ENCODE measurements at regions not wholly inside any gene's neighbourhood (a gene's known extent, or its start where the extent isn't known, plus 50 kb on each side); places are given as distances from the start of the nearest gene placed in this dataset.
A peak's percentile ranks its signal among the peaks of the same experiment; 100 is the strongest.
"Not testable (repeated sequence)": the region's sequence is repeated elsewhere in the genome, so short reads cannot be mapped to it uniquely, and the experiment has no call there.

GRCh38 chr12:131616738-131617137 lies 94.2 kb upstream of the SFSWAP start:
- DNase-seq (no peak), ATAC-seq (no peak)

DNA sequence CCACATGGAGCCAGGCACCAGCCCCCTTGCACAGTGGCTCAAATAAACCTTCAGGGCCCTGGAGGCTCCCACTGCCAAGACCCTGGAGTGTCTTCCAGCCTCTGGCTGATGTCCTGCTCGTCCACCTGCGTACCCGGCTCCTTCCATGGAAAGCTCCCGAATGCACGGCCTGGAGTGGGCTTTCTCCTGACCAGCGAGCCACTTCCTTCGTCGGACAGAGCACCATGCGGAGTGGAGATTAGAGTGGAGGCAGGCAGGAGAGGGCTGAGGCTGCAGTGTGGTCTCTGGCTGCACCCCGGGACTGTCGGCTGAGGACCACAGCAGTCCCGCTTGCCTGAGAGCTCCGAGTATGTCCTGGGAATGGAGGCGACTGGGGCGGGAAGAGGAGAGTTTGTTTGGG lies 93.7 kb upstream of the SFSWAP start:
- no peak for ATAC-seq
- DNase-seq, result no peak

DNA sequence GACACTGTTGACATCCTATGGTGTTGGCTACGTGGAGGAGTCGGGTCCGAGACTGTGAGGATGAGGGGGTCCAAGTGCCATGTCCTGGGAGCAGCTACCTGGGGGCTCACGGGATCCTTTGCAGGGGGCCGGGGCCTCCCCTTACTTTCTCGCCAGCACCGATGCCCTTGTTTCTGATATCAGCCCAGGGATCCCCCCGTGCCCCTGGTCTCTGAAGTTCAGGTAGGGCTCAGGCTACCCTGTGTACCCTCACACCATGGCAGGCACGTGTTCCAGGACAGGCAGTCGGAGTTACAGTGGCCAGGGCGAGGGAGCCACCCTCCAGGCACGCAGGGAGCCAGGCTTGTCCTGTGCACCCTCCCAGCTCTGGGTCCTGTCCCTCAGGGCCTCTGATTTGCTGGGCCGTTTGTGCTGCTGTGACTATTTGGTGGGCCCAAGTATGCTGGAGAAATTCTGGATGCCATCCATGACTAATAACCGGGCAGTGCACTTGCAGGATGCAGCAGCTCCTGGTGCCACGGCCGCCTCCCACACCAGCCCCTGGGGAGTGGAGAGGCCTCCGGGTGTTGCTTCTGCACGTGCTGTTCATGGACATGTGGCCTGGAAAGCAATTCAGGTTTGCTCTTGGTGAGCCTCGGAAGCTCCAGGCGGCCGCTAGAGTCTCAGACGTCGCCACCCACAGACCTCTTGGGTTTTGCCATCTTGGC lies 93.1 kb upstream of the SFSWAP start:
- ATAC-seq, result no peak
- no peak for DNase-seq

DNA sequence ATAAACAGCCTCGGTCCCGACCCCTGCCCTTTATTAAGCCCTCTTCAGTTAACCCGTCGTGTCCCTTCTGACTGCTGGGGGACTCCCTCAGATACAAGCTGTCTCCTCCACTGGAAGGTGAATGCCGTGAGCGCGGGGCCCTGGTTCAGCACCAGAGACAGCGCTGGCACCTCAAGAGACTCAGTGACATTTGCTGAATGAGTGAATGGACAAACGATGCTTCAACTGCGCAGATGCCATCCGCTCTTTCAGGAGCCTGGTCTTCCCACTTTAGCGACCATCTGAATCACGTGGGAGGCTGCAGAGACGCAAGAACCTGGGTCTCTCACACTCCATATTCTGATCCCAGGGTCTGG lies 92.6 kb upstream of the SFSWAP start:
- ATAC-seq (no peak), DNase-seq (no peak)

- ATAC-seq, result no peak
- DNase-seq, result no peak
Observed at GRCh38 chr12:131618701-131619100, 92.2 kb upstream of the SFSWAP start.

DNA sequence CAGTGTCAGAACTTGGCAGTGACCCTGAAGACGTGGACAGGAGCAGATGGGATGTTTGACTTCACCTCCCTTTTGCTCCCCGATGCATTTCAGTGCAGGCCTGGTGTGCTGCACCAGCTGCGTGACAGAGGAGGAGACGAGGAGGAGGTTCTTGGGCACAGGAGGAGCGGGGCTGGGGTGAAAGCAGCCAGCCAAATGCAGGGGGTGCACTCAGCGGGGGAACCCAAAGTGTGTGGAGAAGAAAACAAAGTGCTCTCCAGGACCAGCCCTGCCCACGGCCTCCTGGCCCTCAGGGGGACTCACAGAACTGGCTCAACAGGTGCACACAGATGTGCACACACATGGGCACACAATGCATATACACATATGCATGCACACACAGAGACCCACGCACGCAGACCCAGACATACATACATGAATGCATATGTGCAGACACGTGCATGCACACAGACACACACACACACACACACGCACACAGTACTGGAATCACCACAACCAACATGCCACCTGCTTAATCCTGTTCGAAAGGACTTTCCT lies 91.7 kb upstream of the SFSWAP start:
- ATAC-seq, result no peak
- DNase-seq, result no peak

DNA sequence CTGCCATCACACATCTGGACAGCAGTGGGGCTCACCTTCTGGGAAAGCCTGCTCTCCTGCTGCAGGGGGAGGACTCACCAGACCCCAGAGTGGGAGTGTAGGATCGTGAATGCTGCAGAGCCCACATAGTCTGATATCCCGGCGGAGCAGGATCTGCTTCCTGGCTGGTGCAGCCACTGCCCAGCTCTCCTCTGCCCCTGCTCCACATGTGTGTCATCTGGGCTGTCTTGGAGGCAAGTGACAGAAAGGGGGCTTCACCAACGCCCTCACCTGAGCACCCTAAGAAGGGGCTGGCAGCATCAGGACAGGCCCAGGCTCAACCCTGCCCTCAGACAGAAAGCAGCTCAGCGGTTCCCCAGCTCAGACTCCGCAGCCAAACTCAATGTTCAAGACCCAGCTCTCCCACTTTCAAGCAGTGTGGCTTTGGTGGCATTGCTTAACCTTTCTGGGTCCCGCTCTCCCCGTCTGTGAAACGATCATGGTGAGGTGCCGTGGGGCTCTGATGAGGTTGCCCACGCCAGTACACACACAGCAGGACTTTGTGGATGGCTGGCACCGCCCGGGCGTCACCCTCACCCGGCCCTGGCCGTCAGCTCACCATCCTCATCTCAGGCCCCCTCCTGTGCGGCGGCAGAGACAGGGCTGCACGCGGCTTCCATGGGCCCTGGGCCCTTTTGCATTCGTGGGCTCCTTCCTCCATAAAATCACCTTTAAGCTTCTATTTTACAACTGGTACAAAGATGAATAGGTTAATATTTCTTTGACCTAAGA lies 91.0 kb upstream of the SFSWAP start:
- DNase-seq (no peak), ATAC-seq (no peak)

DNA sequence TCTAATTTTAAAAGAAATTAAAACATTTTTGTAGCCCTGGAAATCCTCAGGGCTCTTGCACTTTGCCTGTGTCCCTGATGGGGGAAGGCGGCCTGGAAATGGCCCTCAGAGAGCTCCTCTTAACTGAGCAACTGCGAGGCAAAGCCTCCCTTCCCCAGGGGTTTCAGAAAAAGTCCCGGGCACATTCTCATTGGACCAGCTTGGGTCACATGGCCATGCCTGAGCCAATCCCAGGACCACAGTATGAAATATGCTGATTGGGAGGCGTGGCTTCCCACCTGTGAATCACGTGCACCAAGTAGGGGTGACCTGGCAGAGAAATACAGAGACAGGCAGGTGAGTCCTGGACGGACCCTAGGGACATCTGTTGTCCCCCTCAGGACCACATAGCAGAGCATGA lies 90.4 kb upstream of the SFSWAP start:
- no peak for DNase-seq
- ATAC-seq, result no peak

- no peak for DNase-seq
- ATAC-seq, result no peak
Observed at GRCh38 chr12:131620946-131621681, 89.8 kb upstream of the SFSWAP start.

GRCh38 chr12:131621701-131622421 lies 89.0 kb upstream of the SFSWAP start:
- ATAC-seq (peak; percentile 6), DNase-seq (no peak)

DNA sequence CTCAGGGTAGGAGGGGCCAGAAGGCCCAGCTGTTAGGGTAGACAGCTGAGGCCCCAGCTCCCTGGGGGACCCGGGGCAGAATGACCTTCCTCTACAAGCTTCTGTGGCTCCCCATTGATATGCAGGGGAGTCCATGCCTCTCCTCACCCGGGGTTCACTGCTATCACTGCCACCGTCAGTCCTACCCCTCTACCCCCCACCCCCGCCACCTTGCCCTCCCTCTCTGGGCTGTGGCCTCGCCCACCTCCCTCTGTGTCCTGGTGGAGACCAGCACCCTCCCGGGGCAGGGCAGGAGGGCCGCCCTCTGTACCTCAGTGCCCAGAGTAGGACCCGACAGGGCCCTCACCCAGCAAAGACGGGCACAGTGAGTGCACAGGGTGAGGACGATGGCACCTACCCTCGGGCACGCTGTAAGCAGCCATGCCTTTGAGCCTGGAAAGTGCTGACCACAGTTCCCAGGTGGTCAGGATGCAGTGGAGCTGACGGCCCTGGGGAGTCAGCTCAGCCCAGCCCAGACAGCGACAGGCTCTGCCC lies 88.4 kb upstream of the SFSWAP start:
- DNase-seq, result no peak
- no peak for ATAC-seq

DNA sequence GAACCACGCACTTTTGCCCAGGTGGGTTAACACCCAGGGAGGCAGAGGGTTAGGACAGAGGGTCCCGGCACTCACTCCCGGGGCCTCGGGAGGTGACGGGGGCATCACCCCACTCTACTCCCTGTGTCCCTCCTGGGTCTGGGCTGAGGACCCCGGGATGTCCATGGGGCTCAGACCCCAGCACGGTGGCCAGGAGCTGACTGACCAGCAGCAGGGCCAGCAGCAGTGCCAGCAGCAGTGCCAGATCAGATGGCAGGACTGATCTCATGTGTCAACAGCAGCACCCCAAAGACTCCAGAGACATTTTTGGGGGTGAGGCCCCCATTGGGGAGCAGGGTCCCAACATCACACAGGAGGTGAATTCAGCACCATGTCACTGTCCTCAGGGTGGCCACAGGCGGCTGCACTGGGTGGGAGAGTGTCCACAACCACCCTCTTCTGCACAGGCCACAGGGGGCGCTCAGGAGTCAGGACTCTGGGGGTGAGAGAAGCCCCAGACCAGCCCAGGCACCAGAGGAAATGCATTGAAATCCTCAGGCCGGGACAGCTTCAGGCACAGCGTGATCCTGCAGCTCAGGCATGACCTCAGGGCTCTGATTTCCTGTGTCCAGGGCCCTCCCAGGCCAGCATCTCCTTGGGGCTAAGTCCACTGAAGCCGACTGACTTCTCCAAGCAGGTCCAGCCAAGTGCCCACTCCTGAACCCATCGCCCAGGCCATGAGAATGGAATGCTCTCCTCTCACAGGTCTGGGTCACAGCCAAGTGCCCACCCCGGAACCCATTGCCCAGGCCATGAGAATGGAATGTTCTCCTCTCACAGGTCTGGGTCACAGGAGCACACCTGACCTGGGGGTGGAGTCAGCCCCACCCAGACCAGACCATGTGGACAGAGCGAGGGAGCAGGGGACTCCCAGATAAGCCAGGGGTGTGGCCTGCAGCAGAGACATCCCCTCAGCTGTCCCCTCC lies 87.2 kb upstream of the SFSWAP start:
- not testable (repeated sequence) for DNase-seq, ATAC-seq

- DNase-seq, ATAC-seq: not testable (repeated sequence)
Observed at GRCh38 chr12:131624369-131624739, 86.5 kb upstream of the SFSWAP start.

DNA sequence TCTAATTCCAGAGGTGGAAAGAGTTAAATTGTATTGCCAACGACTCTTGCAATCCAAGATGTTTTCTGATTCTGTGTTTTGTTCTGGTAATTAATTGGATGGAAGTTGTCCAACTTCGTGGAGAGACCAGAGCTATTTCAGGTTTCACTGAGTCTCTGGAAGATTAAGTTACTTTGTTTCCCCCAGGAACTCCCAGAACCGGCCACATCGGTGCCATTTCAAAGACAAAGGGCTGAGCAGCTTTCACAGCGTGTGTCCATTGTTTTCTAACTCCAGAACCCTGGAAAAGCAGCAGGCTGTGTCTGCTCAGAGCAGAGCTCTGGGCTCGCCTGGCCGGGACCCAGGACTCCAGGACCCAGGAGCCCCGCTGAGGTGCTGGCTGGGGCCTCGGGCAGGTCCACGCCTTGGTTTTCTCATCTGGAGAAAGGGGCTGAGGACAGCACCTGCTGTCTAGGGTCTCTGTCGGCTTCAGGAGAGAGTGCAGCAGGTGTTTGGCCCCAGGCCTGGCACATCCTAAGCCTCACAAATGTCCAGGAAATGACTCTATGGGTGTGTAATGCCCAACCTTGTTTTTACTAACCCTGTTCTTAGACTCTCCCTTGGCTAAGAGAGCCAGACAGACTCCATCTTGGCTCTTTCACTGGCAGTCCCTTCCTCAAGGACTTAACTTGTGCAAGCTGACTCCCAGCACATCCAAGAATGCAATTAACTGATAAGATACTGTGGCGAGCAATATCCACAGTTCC lies 86.0 kb upstream of the SFSWAP start:
- DNase-seq, ATAC-seq: not testable (repeated sequence)

GRCh38 chr12:131625966-131626722 lies 84.7 kb upstream of the SFSWAP start:
- not testable (repeated sequence) for ATAC-seq, DNase-seq

DNA sequence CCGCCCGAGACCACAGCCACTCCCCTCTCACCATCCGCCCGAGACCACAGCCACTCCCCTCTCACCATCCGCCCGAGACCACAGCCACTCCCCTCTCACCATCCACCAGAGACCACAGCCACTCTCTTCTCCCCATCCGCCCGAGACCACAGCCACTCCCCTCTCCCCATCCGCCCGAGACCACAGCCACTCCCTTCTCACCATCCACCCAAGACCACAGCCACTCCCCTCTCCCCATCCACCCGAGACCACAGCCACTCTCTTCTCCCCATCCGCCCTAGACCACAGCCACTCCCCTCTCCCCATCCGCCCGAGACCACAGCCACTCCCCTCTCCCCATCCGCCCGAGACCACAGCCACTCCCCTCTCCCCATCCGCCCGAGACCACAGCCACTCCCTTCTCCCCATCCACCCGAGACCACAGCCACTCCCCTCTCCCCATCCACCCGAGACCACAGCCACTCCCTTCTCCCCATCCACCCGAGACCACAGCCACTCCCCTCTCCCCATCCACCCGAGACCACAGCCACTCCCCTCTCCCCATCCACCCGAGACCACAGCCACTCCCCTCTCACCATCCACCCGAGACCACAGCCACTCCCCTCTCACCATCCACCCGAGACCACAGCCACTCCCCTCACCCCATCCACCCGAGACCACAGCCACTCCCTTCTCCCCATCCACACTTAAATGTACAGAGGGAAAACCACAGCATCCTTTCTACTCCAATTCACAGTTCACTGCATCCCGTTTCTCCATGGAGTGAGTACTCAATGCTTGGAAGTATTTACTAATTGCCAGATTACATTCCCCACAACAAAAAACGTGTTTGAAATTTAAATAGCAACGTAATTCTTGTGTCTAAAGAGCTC lies 83.5 kb upstream of the SFSWAP start:
- not testable (repeated sequence) for ATAC-seq
- peak; percentile 33 for DNase-seq

DNA sequence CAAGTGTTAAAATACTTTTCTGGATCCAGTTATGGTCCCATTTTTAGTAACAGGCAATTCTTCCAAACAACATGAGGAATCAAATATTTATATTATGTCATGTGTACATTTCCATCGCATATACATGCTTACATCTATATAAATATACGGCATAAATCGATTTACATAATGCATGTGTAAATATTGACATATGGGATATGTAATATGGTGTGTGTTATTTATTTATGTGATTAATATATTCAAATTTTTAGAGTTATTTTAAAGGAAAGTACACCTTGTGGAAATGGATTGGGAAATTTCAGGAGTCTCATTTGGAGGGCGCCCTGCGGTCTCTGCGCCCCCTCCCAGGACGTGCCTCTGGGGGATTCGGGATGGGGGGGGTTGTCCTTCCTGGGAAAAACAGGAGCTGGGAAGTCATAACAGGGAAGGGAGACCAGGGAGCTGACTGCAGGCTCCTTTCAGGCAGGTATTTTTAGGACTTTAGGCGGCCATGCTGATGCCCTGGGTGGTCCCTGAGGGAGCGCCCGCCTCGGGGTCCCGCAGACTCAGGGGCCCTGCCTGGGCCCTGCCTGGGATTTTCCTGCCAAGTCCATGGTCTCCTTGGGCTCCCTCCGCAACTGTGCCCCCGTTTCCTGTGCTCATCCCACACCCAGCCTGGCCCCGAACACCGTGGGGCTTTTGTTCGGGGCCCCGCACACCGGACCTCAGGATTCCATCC lies 82.7 kb upstream of the SFSWAP start:
- ATAC-seq (no peak), DNase-seq (no peak)

Measured in stimulated activated naive CD8-positive, alpha-beta T cell treated with anti-CD3 and anti-CD28 coated beads, Interleukin-15, Interleukin-2, amounts not matched to agents 100 U/mL and 50 U/mL, for 24 hours (primary cell).